IMR-90 (cell line): ENCODE measurements at regions not wholly inside any gene's neighbourhood (a gene's known extent, or its start where the extent isn't known, plus 50 kb on each side); places are given as distances from the start of the nearest gene placed in this dataset.
A peak's percentile ranks its signal among the peaks of the same experiment; 100 is the strongest.

Source experiments
- ATAC-seq: fragments of 200-7000 bp; cut with Tn5 transposase; 2 replicates; pipeline ENCODE4 v1.9.1; 2020; ENCODE audit warnings: low read depth, mild to moderate bottlenecking, moderate library complexity
- BruUV-seq: library from RNA; stranded (reverse); fragments of 400-500 nt; replicated peaks from 2 replicates; lab custom pipeline; 2021; lab: Mats Ljungman, UMichigan
- CTCF ChIA-PET: fragments of 300-600 bp; formaldehyde crosslinking; extraction: SDS; loops from one replicate; lab custom pipeline; 2021; ENCODE audit warnings: antibody characterized with exemption; lab: Yijun Ruan, JAX
- POLR2A ChIA-PET: fragments of 300-600 bp; sonication (Branson Sonifier 250); formaldehyde crosslinking; loops from one replicate; lab custom pipeline; 2022; ENCODE audit warnings: antibody characterized with exemption; ENCODE audit not compliant: unreplicated experiment; lab: Charles Lee
- DNase-seq: peaks from one replicate; pipeline ENCODE4 v3.0.0; 2013
- H2AFZ ChIP-seq: replicated peaks from 2 replicates; pipeline ENCODE3; 2013; ENCODE audit warnings: low read length, mild to moderate bottlenecking; ENCODE audit not compliant: poor library complexity
- H2AK5ac ChIP-seq: 2 replicates; pipeline ENCODE4 v1.6.1; 2013; ENCODE audit warnings: low read depth, low read length, inconsistent platforms
- H2AK9ac ChIP-seq: replicated peaks from 2 replicates; pipeline ENCODE3; 2013; ENCODE audit warnings: mild to moderate bottlenecking, low read depth, low read length, moderate library complexity; ENCODE audit not compliant: poor library complexity
- H2BK120ac ChIP-seq: 2 replicates; pipeline ENCODE4 v1.6.1; 2013; ENCODE audit warnings: low read depth, low read length, inconsistent platforms
- H2BK15ac ChIP-seq: 3 replicates; pipeline ENCODE4 v1.6.1; 2013; ENCODE audit warnings: low read depth, low read length, inconsistent platforms
- H2BK20ac ChIP-seq: 2 replicates; pipeline ENCODE4 v1.6.1; 2013; ENCODE audit warnings: low read depth, mild to moderate bottlenecking, inconsistent platforms, low read length, moderate library complexity
- H2BK5ac ChIP-seq: 2 replicates; pipeline ENCODE4 v1.6.1; 2013; ENCODE audit warnings: mild to moderate bottlenecking, low read depth, low read length, inconsistent platforms; ENCODE audit not compliant: poor library complexity, severe bottlenecking
- H3K14ac ChIP-seq: replicated peaks from 2 replicates; pipeline ENCODE4 v1.6.1; 2013; ENCODE audit warnings: low read depth, low read length, inconsistent platforms
- H3K18ac ChIP-seq: 2 replicates; pipeline ENCODE4 v1.6.1; 2013; ENCODE audit warnings: low read depth, low read length, control low read depth
- H3K23ac ChIP-seq: 2 replicates; pipeline ENCODE4 v1.6.1; 2013; ENCODE audit warnings: low read depth, low read length, inconsistent platforms
- H3K27ac ChIP-seq: 2 replicates; pipeline ENCODE4 v1.5.1; 2013; ENCODE audit warnings: mild to moderate bottlenecking, control low read depth, low read length; ENCODE audit not compliant: insufficient read depth
- H3K27me3 ChIP-seq: 2 replicates; pipeline ENCODE4 v1.6.1; 2013; ENCODE audit warnings: low read length; ENCODE audit not compliant: control insufficient read depth, insufficient read depth
- H3K36me3 ChIP-seq: 2 replicates; pipeline ENCODE4 v1.6.1; 2013; ENCODE audit warnings: low read length, mixed read lengths; ENCODE audit not compliant: control insufficient read depth, insufficient read depth
- H3K4ac ChIP-seq: 2 replicates; pipeline ENCODE4 v1.6.1; 2013; ENCODE audit warnings: low read depth, low read length, inconsistent platforms
- H3K4me1 ChIP-seq: 2 replicates; pipeline ENCODE4 v1.6.1; 2013; ENCODE audit warnings: low read length, mixed read lengths; ENCODE audit not compliant: control insufficient read depth, insufficient read depth
- H3K4me2 ChIP-seq: 2 replicates; pipeline ENCODE4 v1.6.1; 2013; ENCODE audit warnings: low read depth, mild to moderate bottlenecking, control low read depth, low read length, moderate library complexity
- H3K4me3 ChIP-seq: 2 replicates; pipeline ENCODE4 v1.5.1; 2013; ENCODE audit warnings: low read depth, mild to moderate bottlenecking, control low read depth, low read length, moderate library complexity; ENCODE audit not compliant: insufficient read depth
- H3K56ac ChIP-seq: 2 replicates; pipeline ENCODE4 v1.6.1; 2013; ENCODE audit warnings: low read length, inconsistent platforms; ENCODE audit not compliant: insufficient read depth; ENCODE audit errors: extremely low read depth
- H3K79me1 ChIP-seq, 2 experiments: 2 replicates each; pipeline ENCODE4 v1.6.1; 2013; ENCODE audit warnings: low read length in 2 of 2, inconsistent platforms in 1 of 2, low read depth in 1 of 2
- H3K9ac ChIP-seq: 2 replicates; pipeline ENCODE4 v1.6.1; 2013; ENCODE audit warnings: low read depth, low read length, control low read depth
- H3K9me1 ChIP-seq: 2 replicates; pipeline ENCODE4 v1.6.1; 2013; ENCODE audit warnings: low read length, inconsistent platforms; ENCODE audit not compliant: insufficient read depth
- H3K9me3 ChIP-seq: 2 replicates; pipeline ENCODE4 v1.6.1; 2013; ENCODE audit warnings: low read length; ENCODE audit not compliant: control insufficient read depth, insufficient read depth
- H4K20me1 ChIP-seq: 2 replicates; pipeline ENCODE4 v1.6.1; 2013; ENCODE audit warnings: low read length, inconsistent platforms; ENCODE audit not compliant: insufficient read depth
- H4K5ac ChIP-seq: 2 replicates; pipeline ENCODE4 v1.6.1; 2013; ENCODE audit warnings: mild to moderate bottlenecking, low read depth, low read length, control low read depth
- H4K8ac ChIP-seq, 2 experiments: 2 replicates each; pipeline ENCODE4 v1.6.1; 2013; ENCODE audit warnings: low read depth in 2 of 2, low read length in 2 of 2, control low read depth in 1 of 2, inconsistent platforms in 1 of 2
- H4K91ac ChIP-seq: 2 replicates; pipeline ENCODE4 v1.6.1; 2013; ENCODE audit warnings: low read depth, low read length, inconsistent platforms; ENCODE audit not compliant: insufficient read depth
- CEBPB ChIP-seq: IDR thresholded peaks from 2 replicates; pipeline ENCODE4 v1.6.1; 2012; ENCODE audit warnings: low read depth, low read length, improper control_type of control experiment
- CHD1 ChIP-seq: IDR thresholded peaks from 2 replicates; pipeline ENCODE4 v1.6.1; 2012; ENCODE audit warnings: low read depth, low read length, improper control_type of control experiment
- FOS ChIP-seq: fragments of 150-350 bp; IDR thresholded peaks from 2 replicates; pipeline ENCODE4 v1.6.1; 2016; ENCODE audit warnings: low read depth, low read length
- MAFK ChIP-seq: IDR thresholded peaks from 2 replicates; pipeline ENCODE4 v1.6.1; 2012; ENCODE audit warnings: low read depth, low read length, improper control_type of control experiment
- MAZ ChIP-seq: IDR thresholded peaks from 2 replicates; pipeline ENCODE4 v1.6.1; 2012; ENCODE audit warnings: low read depth, mild to moderate bottlenecking, low read length, improper control_type of control experiment, moderate library complexity, borderline replicate concordance
- NFE2L2 ChIP-seq: fragments of 150-350 bp; IDR thresholded peaks from 2 replicates; pipeline ENCODE4 v1.6.1; 2016; ENCODE audit warnings: low read depth, mild to moderate bottlenecking, low read length
- POLR2A ChIP-seq: IDR thresholded peaks from 2 replicates; pipeline ENCODE4 v1.6.1; 2012; ENCODE audit warnings: mild to moderate bottlenecking, low read depth, low read length
- RAD21 ChIP-seq: IDR thresholded peaks from 2 replicates; pipeline ENCODE4 v1.6.1; 2012; ENCODE audit warnings: low read length, improper control_type of control experiment
- RCOR1 ChIP-seq: IDR thresholded peaks from 2 replicates; pipeline ENCODE4 v1.6.1; 2012; ENCODE audit warnings: mild to moderate bottlenecking, low read length, improper control_type of control experiment; ENCODE audit not compliant: insufficient replicate concordance
- WGBS, 2 experiments: methylation state at CpG; one replicate each; pipeline versions ENCODE4 v1.1.5 to v1.1.7; 2013; ENCODE audit warnings: missing lambda C conversion rate in 2 of 2; ENCODE audit not compliant: insufficient read length in 1 of 2; ENCODE audit errors: extremely low coverage in 2 of 2; 5-methylcytosine and 5-hydroxymethylcytosine counted together
- dilution Hi-C: fragments of 300-500 bp; cut with HindIII; formaldehyde crosslinking; loops from one replicate; pipeline ENCODE4 v1.14.3; 2018; ENCODE audit warnings: low sequenced_read_pairs; ENCODE audit not compliant: unreplicated experiment
- in situ Hi-C: fragments of 300-500 bp; cut with MboI; formaldehyde crosslinking; loops from 3 replicates; pipeline ENCODE4 v1.14.3; 2019; ENCODE audit warnings: low sequenced_read_pairs, inconsistent platforms, mixed read lengths
- intact Hi-C: fragments of 100-400 bp; cut with micrococcal nuclease; formaldehyde crosslinking; loops from 2 replicates; pipeline ENCODE4 v1.10.0; 2022
- TF ChIP-seq, protein P1 (sequence below): fragments of 150-350 bp; IDR thresholded peaks from 2 replicates; pipeline ENCODE4 v1.6.1; 2016; ENCODE audit warnings: low read depth, mild to moderate bottlenecking, low read length, moderate library complexity, borderline replicate concordance

DNA sequence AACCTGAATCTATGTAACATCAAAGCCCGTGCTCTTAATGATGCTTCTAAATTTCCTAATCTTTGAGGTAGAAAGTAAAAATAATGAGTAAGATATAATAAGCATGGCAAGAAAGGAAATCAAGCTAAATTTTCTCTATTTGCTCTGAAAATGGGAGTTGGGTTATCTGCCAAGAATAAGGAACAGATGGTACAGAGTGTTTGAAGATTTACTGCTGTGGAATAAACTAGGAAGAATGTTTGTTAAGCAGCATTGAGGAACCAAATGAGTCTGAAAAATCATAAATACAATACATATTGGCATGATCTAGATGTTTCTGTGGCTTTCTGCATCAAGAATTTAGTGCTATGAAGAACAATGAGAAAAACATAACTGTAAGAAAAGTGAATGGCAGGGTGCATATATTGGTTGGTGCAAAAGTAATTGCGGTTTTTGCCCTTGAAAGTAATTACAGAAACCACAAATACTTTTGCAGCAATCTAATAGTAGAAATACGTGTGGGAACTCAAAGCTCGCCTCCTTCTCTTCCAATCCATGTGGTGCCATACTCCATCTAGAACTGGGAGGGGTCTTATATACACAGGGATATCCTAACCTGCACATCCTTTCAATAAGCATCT is 87.6 kb downstream of the SUCNR1 start:
- H3K23ac ChIP-seq = no peak overlapping the region
- H3K36me3 ChIP-seq = no peaks in the 10 kb centered on the region
- WGBS, 2 experiments = no CpG with 5 or more reads among the region's 4 CpGs
- no peak overlapping the region for H2BK5ac ChIP-seq
- H3K4me2 ChIP-seq = no peak overlapping the region
- no peaks in the 10 kb centered on the region for H3K4me1 ChIP-seq
- no peak overlapping the region for H3K4ac ChIP-seq
- no peak overlapping the region for H2AFZ ChIP-seq
- no peak overlapping the region for H4K5ac ChIP-seq
- no peaks in the 10 kb centered on the region for H3K9me3 ChIP-seq
- no peak overlapping the region for H3K18ac ChIP-seq
- DNase-seq = peak; percentile 35
- H2AK5ac ChIP-seq = no peak overlapping the region
- H3K9me1 ChIP-seq = no peaks in the 10 kb centered on the region
- no peak overlapping the region for H3K4me3 ChIP-seq
- no peaks in the 10 kb centered on the region for H3K27me3 ChIP-seq
- in situ Hi-C loops = no loop called here
- H4K20me1 ChIP-seq = no peaks in the 10 kb centered on the region
- no peak overlapping the region for H4K91ac ChIP-seq
- no peak overlapping the region for H3K27ac ChIP-seq
- H3K9ac ChIP-seq = no peak overlapping the region
- H3K79me1 ChIP-seq = no peaks in the 10 kb centered on the region
- H2BK120ac ChIP-seq = no peak overlapping the region
- no peak overlapping the region for H3K14ac ChIP-seq
- H2BK20ac ChIP-seq = no peak overlapping the region
- no peak overlapping the region for H3K56ac ChIP-seq
- no peak overlapping the region for H4K8ac ChIP-seq
- no peak for ATAC-seq
- no peak for TF ChIP-seq MAFK
- TF ChIP-seq, protein P1, sequence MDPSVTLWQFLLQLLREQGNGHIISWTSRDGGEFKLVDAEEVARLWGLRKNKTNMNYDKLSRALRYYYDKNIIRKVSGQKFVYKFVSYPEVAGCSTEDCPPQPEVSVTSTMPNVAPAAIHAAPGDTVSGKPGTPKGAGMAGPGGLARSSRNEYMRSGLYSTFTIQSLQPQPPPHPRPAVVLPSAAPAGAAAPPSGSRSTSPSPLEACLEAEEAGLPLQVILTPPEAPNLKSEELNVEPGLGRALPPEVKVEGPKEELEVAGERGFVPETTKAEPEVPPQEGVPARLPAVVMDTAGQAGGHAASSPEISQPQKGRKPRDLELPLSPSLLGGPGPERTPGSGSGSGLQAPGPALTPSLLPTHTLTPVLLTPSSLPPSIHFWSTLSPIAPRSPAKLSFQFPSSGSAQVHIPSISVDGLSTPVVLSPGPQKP = no peak
- no peak for TF ChIP-seq NFE2L2
- no peak for TF ChIP-seq FOS
- TF ChIP-seq CHD1 = no peak
- no peak for TF ChIP-seq MAZ
- TF ChIP-seq RAD21 = no peak
- TF ChIP-seq POLR2A = no peak
- no peak for TF ChIP-seq RCOR1
- TF ChIP-seq CEBPB = no peak
- H2AK9ac ChIP-seq = no peak overlapping the region
- intact Hi-C loops = loop anchor here (2.0 kb wide), 1 partner anchor 14 kb away; no protein-coding TSS in a partner anchor
- ChIA-PET CTCF (no interaction called here), POLR2A (no interaction called here)
- dilution Hi-C loops = no loop called here
- BruUV-seq = no TSS peak
- no peak overlapping the region for H2BK15ac ChIP-seq
